Neuronal stem cell (in vitro differentiated cells): ENCODE measurements at regions not wholly inside any gene's neighbourhood (a gene's known extent, or its start where the extent isn't known, plus 50 kb on each side); places are given as distances from the start of the nearest gene placed in this dataset.

Experiments used
- DNase-seq: peaks from one replicate; pipeline ENCODE4 v3.0.0-alpha.2; 2013; ENCODE audit warnings: low spot score
- H2AFZ ChIP-seq: one replicate; pipeline ENCODE4 v1.6.1; 2013; ENCODE audit warnings: mild to moderate bottlenecking, low read length, inconsistent platforms
- H2AK5ac ChIP-seq: 2 replicates; pipeline ENCODE4 v1.6.1; 2013; ENCODE audit warnings: low read depth, mild to moderate bottlenecking, inconsistent platforms, low read length, moderate library complexity, mixed read lengths
- H2BK120ac ChIP-seq: 2 replicates; pipeline ENCODE4 v1.6.1; 2013; ENCODE audit warnings: low read depth, mild to moderate bottlenecking, inconsistent platforms, low read length, moderate library complexity, mixed read lengths
- H2BK12ac ChIP-seq: one replicate; pipeline ENCODE4 v1.6.1; 2013; ENCODE audit warnings: low read length, inconsistent platforms
- H2BK15ac ChIP-seq: 2 replicates; pipeline ENCODE4 v1.6.1; 2013; ENCODE audit warnings: mild to moderate bottlenecking, low read length, inconsistent platforms, mixed read lengths
- H2BK5ac ChIP-seq: one replicate; pipeline ENCODE4 v1.6.1; 2013; ENCODE audit warnings: inconsistent platforms, mild to moderate bottlenecking, low read length, moderate library complexity
- H3K14ac ChIP-seq: one replicate; pipeline ENCODE4 v1.6.1; 2013; ENCODE audit warnings: low read length, inconsistent platforms
- H3K18ac ChIP-seq: 2 replicates; pipeline ENCODE4 v1.6.1; 2013; ENCODE audit warnings: low read length, inconsistent platforms
- H3K23ac ChIP-seq: 2 replicates; pipeline ENCODE4 v1.6.1; 2013; ENCODE audit warnings: low read depth, mild to moderate bottlenecking, mixed read lengths, low read length, inconsistent platforms; ENCODE audit not compliant: poor library complexity
- H3K27ac ChIP-seq: replicated peaks from 3 replicates; pipeline ENCODE4 v1.5.1; 2013; ENCODE audit warnings: low read length, inconsistent platforms
- H3K27me3 ChIP-seq, 3 experiments: 2 replicates each; pipeline ENCODE4 v1.6.1; 2013; ENCODE audit warnings: low read length in 3 of 3, mild to moderate bottlenecking in 2 of 3, inconsistent platforms in 1 of 3, low read depth in 1 of 3, mixed read lengths in 1 of 3, moderate library complexity in 1 of 3; ENCODE audit not compliant: control insufficient read depth in 3 of 3, insufficient read depth in 3 of 3
- H3K36me3 ChIP-seq, 2 donors: replicated peaks in 1 of 2; 2 replicates each; pipeline ENCODE4 v1.6.1; 2013; ENCODE audit warnings: low read length in 2 of 2; ENCODE audit not compliant: control insufficient read depth in 2 of 2, insufficient read depth in 2 of 2
- H3K4ac ChIP-seq: 2 replicates; pipeline ENCODE4 v1.6.1; 2013; ENCODE audit warnings: inconsistent platforms, mild to moderate bottlenecking, low read length, moderate library complexity
- H3K4me1 ChIP-seq, 2 donors: 1 replicate in 1 of 2; 2 replicates in 1 of 2; pipeline ENCODE4 v1.6.1; 2013; ENCODE audit warnings: low read length in 2 of 2, low read depth in 1 of 2; ENCODE audit not compliant: control insufficient read depth in 2 of 2, insufficient read depth in 1 of 2
- H3K4me2 ChIP-seq: one replicate; pipeline ENCODE4 v1.6.1; 2013; ENCODE audit warnings: mild to moderate bottlenecking, low read length, inconsistent platforms; ENCODE audit not compliant: insufficient read depth, poor library complexity, severe bottlenecking
- H3K4me3 ChIP-seq, 2 donors: 2 replicates each; pipeline ENCODE4 v1.5.1; 2013; ENCODE audit warnings: low read length in 2 of 2, mild to moderate bottlenecking in 2 of 2, inconsistent platforms in 1 of 2, moderate library complexity in 1 of 2
- H3K79me1 ChIP-seq: one replicate; pipeline ENCODE4 v1.6.1; 2013; ENCODE audit warnings: low read depth, mild to moderate bottlenecking, inconsistent platforms, low read length, moderate library complexity
- H3K9ac ChIP-seq: one replicate; pipeline ENCODE4 v1.6.1; 2013; ENCODE audit warnings: mild to moderate bottlenecking, low read depth, low read length, inconsistent platforms; ENCODE audit not compliant: poor library complexity
- H3K9me3 ChIP-seq, 2 donors: replicated peaks in 1 of 2; 2 replicates each; pipeline versions ENCODE3 to v1.6.1; 2013; ENCODE audit warnings: low read length in 2 of 2, mild to moderate bottlenecking in 2 of 2, inconsistent platforms in 1 of 2, low read depth in 1 of 2, mixed read lengths in 1 of 2, moderate library complexity in 1 of 2; ENCODE audit not compliant: control insufficient read depth in 2 of 2, insufficient read depth in 1 of 2
- H4K8ac ChIP-seq: one replicate; pipeline ENCODE4 v1.6.1; 2013; ENCODE audit warnings: low read depth, mild to moderate bottlenecking, inconsistent platforms, low read length, moderate library complexity
- H4K91ac ChIP-seq: one replicate; pipeline ENCODE4 v1.6.1; 2013; ENCODE audit warnings: low read length, low read depth, mild to moderate bottlenecking, inconsistent platforms; ENCODE audit not compliant: poor library complexity
- WGBS, 2 donors: extraction: QIAGEN DNeasy Blood & Tissue Kit; methylation state at CpG; one replicate each; pipeline ENCODE4 v1.1.7; 2013; ENCODE audit warnings: missing lambda C conversion rate in 2 of 2, mixed read lengths in 1 of 2; ENCODE audit not compliant: insufficient read length in 2 of 2, insufficient replicate concordance in 1 of 2; ENCODE audit errors: extremely low coverage in 2 of 2; 5-methylcytosine and 5-hydroxymethylcytosine counted together

DNA sequence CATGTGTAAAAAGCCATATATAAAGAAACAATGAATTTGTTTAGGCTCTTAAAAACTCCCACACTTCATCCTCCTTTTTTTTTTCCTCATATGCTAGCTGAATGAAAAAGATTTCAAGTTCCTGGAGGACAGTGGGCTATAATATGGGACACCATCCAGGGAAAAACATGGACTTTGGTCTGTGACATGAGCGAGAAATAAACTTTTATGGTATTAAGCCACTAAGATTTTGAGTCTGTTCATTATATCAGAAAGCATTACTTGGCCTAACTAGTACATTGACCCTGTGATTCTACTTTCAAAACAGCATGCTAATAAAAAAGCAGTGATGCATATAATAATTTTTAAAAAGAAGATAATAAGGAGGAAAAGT is 392.3 kb upstream of the CAMK1G start:
- H3K4me3 ChIP-seq: no peak overlapping the region
- no peak overlapping the region for H2BK15ac ChIP-seq
- no peak overlapping the region for H2AFZ ChIP-seq

DNA sequence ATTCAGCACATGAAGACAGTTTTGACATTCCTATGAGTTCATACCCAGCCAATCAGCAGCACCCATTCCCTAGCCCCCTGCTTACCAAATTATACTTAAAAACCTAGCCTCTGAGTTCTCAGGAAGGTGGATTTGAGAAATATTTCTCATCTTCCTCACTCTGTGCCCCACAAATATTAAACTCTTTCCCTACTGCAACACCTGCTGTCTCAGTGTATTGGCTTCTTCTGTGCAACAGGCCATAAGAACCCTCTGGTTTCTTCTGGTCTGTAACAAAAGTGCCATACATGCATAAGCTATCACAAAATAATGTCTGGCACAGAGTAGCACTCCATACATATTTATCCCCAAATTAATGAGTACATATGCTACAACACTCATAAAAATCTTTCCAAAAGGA is 387.4 kb upstream of the CAMK1G start:
- Histone ChIP-seq H3K79me1 (no peaks in the 10 kb centered on the region), H3K18ac (no peak overlapping the region), H3K27me3 (no peaks in the 10 kb centered on the region), H3K9ac (no peak overlapping the region), H2BK15ac (no peak overlapping the region), H3K9me3 (peaks cover 2 to 7% of the 10 kb centered on the region in 2 donors), H3K23ac (no peak overlapping the region), H3K4me2 (no peak overlapping the region), H3K4ac (no peak overlapping the region), H3K4me3 (no peak overlapping the region), H3K36me3 (no peaks in the 10 kb centered on the region), H3K14ac (no peak overlapping the region), H4K91ac (no peak overlapping the region), H2AFZ (no peak overlapping the region), H3K4me1 (peaks cover 0 to 2% of the 10 kb centered on the region in 2 donors), H2BK5ac (no peak overlapping the region), H4K8ac (no peak overlapping the region), H3K27ac (no peak overlapping the region), H2BK12ac (no peak overlapping the region), H2BK120ac (no peak overlapping the region), H2AK5ac (no peak overlapping the region)
- no peak for DNase-seq

More for the DNA sequence above, 392.3 kb upstream of the CAMK1G start:
- H4K91ac ChIP-seq: no peak overlapping the region
- no peaks in the 10 kb centered on the region for H3K27me3 ChIP-seq
- H3K27ac ChIP-seq: no peak overlapping the region
- no peak overlapping the region for H3K14ac ChIP-seq
- no peaks in the 10 kb centered on the region for H3K36me3 ChIP-seq
- H3K9me3 ChIP-seq: peaks cover 2 to 8% of the 10 kb centered on the region in 2 donors
- H3K4ac ChIP-seq: no peak overlapping the region
- H3K79me1 ChIP-seq: no peaks in the 10 kb centered on the region
- no peak overlapping the region for H2BK12ac ChIP-seq
- no CpG with 5 or more reads among the region's 1 CpG for WGBS, 2 donors
- no peak overlapping the region for H2BK5ac ChIP-seq
- no peak for DNase-seq
- H3K4me1 ChIP-seq: no peaks in the 10 kb centered on the region
- no peak overlapping the region for H3K18ac ChIP-seq
- H2AK5ac ChIP-seq: no peak overlapping the region
- no peak overlapping the region for H3K9ac ChIP-seq
- no peak overlapping the region for H4K8ac ChIP-seq
- H2BK120ac ChIP-seq: no peak overlapping the region
- no peak overlapping the region for H3K23ac ChIP-seq
- H3K4me2 ChIP-seq: no peak overlapping the region

DNA sequence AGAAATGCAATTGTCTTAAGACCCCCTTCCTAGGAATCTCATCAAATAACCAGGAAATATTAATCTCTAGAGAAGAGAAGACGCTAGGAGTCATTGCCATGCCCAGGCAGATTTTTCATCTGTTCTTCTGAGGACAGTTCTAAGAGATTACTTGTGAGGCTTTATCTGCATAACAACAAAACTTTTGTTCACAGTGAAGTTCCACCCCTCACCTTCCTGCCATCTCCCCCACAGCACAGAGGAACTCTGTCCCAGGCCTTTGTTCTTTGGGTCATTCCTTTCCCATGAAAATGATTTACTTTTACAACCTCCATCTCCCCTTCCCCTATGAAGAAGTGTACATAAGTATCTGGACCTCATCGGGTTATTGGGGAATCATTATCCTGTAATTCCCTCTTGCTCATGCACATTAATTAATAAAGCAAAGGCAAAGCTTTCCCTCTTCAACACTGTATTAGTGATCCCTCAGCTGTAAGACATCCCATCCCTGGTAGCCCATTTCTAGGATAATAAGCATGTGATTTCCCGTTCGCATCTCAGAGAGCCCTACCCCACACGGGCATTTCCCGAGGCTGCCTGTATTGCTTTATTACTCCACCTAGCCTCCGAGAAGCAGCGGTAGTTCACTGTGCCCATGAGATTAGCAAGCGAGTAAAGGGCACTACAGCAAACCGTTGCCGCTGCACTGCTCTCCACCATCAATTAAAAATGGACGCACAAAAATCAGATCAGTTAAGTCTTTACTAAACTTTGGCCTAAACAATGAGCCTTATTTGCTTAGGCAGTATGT is 384.4 kb upstream of the CAMK1G start:
- no peak overlapping the region for H3K27ac ChIP-seq
- H2AFZ ChIP-seq: no peak overlapping the region
- no peak overlapping the region for H3K4me3 ChIP-seq
- peaks cover 0 to 2% of the 10 kb centered on the region in 2 donors for H3K4me1 ChIP-seq
- DNase-seq: no peak
- no peak overlapping the region for H2AK5ac ChIP-seq
- no peak overlapping the region for H2BK15ac ChIP-seq
- no peak overlapping the region for H2BK12ac ChIP-seq
- H3K4ac ChIP-seq: no peak overlapping the region
- WGBS, 2 donors: no CpG with 5 or more reads among the region's 12 CpGs
- no peaks in the 10 kb centered on the region for H3K79me1 ChIP-seq
- no peak overlapping the region for H3K9ac ChIP-seq
- H3K9me3 ChIP-seq: peaks cover 2 to 7% of the 10 kb centered on the region in 2 donors
- no peak overlapping the region for H4K91ac ChIP-seq
- no peak overlapping the region for H3K23ac ChIP-seq
- no peak overlapping the region for H4K8ac ChIP-seq
- no peak overlapping the region for H3K18ac ChIP-seq
- H3K14ac ChIP-seq: no peak overlapping the region
- no peak overlapping the region for H3K4me2 ChIP-seq
- no peak overlapping the region for H2BK5ac ChIP-seq
- no peaks in the 10 kb centered on the region for H3K27me3 ChIP-seq
- H3K36me3 ChIP-seq: no peaks in the 10 kb centered on the region
- H2BK120ac ChIP-seq: no peak overlapping the region

DNA sequence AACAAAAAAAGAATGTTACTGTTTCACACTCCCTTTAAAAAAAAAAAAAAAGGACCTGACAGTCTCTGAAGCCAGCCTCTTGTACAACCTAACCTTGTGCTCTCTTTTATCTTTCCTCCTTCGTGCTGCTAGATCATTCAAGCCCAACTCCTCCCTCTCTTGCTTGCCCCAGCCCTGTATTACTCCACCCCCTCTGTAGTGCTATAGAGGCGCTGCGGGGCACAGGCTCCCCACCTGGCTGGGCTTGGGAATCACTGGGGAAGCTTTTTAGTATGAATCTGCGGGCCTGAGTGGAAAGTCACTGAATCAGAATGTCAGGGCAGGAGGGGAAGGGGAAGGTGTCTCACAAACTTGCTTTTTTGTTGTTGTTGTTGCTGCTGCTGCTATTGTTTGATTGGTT is 383.7 kb upstream of the CAMK1G start:
- Histone ChIP-seq H4K91ac (no peak overlapping the region), H3K27ac (no peak overlapping the region), H2BK12ac (no peak overlapping the region), H2AFZ (no peak overlapping the region), H2BK120ac (no peak overlapping the region), H3K23ac (no peak overlapping the region), H3K36me3 (no peaks in the 10 kb centered on the region), H3K9me3 (peaks cover 2 to 6% of the 10 kb centered on the region in 2 donors), H3K79me1 (no peaks in the 10 kb centered on the region), H3K14ac (no peak overlapping the region), H4K8ac (no peak overlapping the region), H3K4me2 (no peak overlapping the region), H3K18ac (no peak overlapping the region), H3K4ac (no peak overlapping the region), H2AK5ac (no peak overlapping the region), H3K9ac (no peak overlapping the region), H3K4me3 (no peak overlapping the region), H3K4me1 (peaks cover 0 to 2% of the 10 kb centered on the region in 2 donors), H2BK15ac (no peak overlapping the region), H3K27me3 (no peaks in the 10 kb centered on the region), H2BK5ac (no peak overlapping the region)
- WGBS, 2 donors: no CpG with 5 or more reads among the region's 4 CpGs
- DNase-seq: no peak
